Activated T-helper 1 cell treated with anti-CD3 and anti-CD28 coated beads, Interleukin-12 subunit alpha, Interleukin-12 subunit beta, Interleukin-2, Interleukin-4 antibody, amounts not matched to agents 30 ng/mL and 10 ng/mL and 1 ng/mL, durations not matched to agents 14 hours and 24 hours and 36 hours (primary cell): ENCODE measurements at regions not wholly inside any gene's neighbourhood (a gene's known extent, or its start where the extent isn't known, plus 50 kb on each side); places are given as distances from the start of the nearest gene placed in this dataset.
A peak's percentile ranks its signal among the peaks of the same experiment; 100 is the strongest.

Experiments
- DNase-seq: peaks from one replicate; pipeline ENCODE4 v3.0.0; 2021; ENCODE audit warnings: low spot score
- H3K27ac Mint-ChIP-seq: one replicate; pipeline ENCODE4 v1.8.0; 2021; ENCODE audit warnings: mild to moderate bottlenecking, mixed read lengths
- H3K27me3 Mint-ChIP-seq: one replicate; pipeline ENCODE4 v1.8.0; 2022; ENCODE audit warnings: mild to moderate bottlenecking, moderate library complexity, mixed read lengths; ENCODE audit not compliant: insufficient read depth
- H3K36me3 Mint-ChIP-seq: one replicate; pipeline ENCODE4 v1.8.0; 2021; ENCODE audit warnings: low read depth, mixed read lengths
- H3K4me1 Mint-ChIP-seq: one replicate; pipeline ENCODE4 v1.8.0; 2021; ENCODE audit warnings: low read depth, mixed read lengths
- H3K4me3 Mint-ChIP-seq: one replicate; pipeline ENCODE4 v1.8.0; 2021; ENCODE audit warnings: mild to moderate bottlenecking, moderate library complexity, mixed read lengths
- H3K9me3 Mint-ChIP-seq: one replicate; pipeline ENCODE4 v1.8.0; 2021; ENCODE audit warnings: mixed read lengths
- intact Hi-C: fragments of 100-400 bp; cut with micrococcal nuclease; formaldehyde crosslinking; loops from one replicate; pipeline ENCODE4 v1.15.1; 2024

- Mint-ChIP-seq H3K27ac (no peak overlapping the region), H3K4me1 (peaks cover 23% of the 10 kb centered on the region), H3K4me3 (no peak overlapping the region), H3K9me3 (no peaks in the 10 kb centered on the region), H3K27me3 (peaks cover 11% of the 10 kb centered on the region), H3K36me3 (peaks cover 11% of the 10 kb centered on the region)
- intact Hi-C loops: no loop called here
- DNase-seq: no peak
Observed at GRCh38 chr5:54736003-54736797, 218.6 kb downstream of the SNX18 start.

- H3K4me3 Mint-ChIP-seq: no peak overlapping the region
- H3K27ac Mint-ChIP-seq: no peak overlapping the region
- H3K36me3 Mint-ChIP-seq: peaks cover 4% of the 10 kb centered on the region
- H3K4me1 Mint-ChIP-seq: peaks cover 3% of the 10 kb centered on the region
- intact Hi-C loops: no loop called here
- peaks cover 11% of the 10 kb centered on the region for H3K27me3 Mint-ChIP-seq
- no peak for DNase-seq
- H3K9me3 Mint-ChIP-seq: no peaks in the 10 kb centered on the region
Observed at GRCh38 chr5:54733101-54733500, 215.5 kb downstream of the SNX18 start.

- intact Hi-C loops: no loop called here
- H3K4me3 Mint-ChIP-seq: no peak overlapping the region
- DNase-seq: no peak
Observed at GRCh38 chr5:54732108-54732507, 214.5 kb downstream of the SNX18 start.

GRCh38 chr5:54728588-54728915, 211.0 kb downstream of the SNX18 start:
- Mint-ChIP-seq H3K36me3 (peaks cover 7% of the 10 kb centered on the region), H3K4me3 (no peak overlapping the region), H3K27ac (no peak overlapping the region), H3K4me1 (no peaks in the 10 kb centered on the region), H3K27me3 (peaks cover 7% of the 10 kb centered on the region), H3K9me3 (peaks cover 3% of the 10 kb centered on the region)
- intact Hi-C loops: no loop called here
- DNase-seq: no peak

More at GRCh38 chr5:54732108-54732507, 214.5 kb downstream of the SNX18 start:
- Mint-ChIP-seq H3K27me3 (peaks cover 11% of the 10 kb centered on the region), H3K9me3 (no peaks in the 10 kb centered on the region), H3K36me3 (peaks cover 4% of the 10 kb centered on the region), H3K27ac (no peak overlapping the region), H3K4me1 (no peaks in the 10 kb centered on the region)

- H3K27me3 Mint-ChIP-seq: peaks cover 5% of the 10 kb centered on the region
- H3K4me1 Mint-ChIP-seq: no peaks in the 10 kb centered on the region
- intact Hi-C loops: no loop called here
- H3K9me3 Mint-ChIP-seq: peaks cover 8% of the 10 kb centered on the region
- no peak overlapping the region for H3K27ac Mint-ChIP-seq
- H3K4me3 Mint-ChIP-seq: no peak overlapping the region
- peaks cover 5% of the 10 kb centered on the region for H3K36me3 Mint-ChIP-seq
- no peak for DNase-seq
Observed at GRCh38 chr5:54727874-54728587, 210.5 kb downstream of the SNX18 start.

GRCh38 chr5:54725391-54726280, 208.1 kb downstream of the SNX18 start:
- no peak overlapping the region for H3K27ac Mint-ChIP-seq
- H3K27me3 Mint-ChIP-seq: peaks cover 1% of the 10 kb centered on the region

GRCh38 chr5:54722846-54723433, 205.4 kb downstream of the SNX18 start:
- Mint-ChIP-seq H3K27ac (no peak overlapping the region), H3K4me3 (no peak overlapping the region), H3K27me3 (peaks cover 1% of the 10 kb centered on the region), H3K9me3 (peaks cover 14% of the 10 kb centered on the region), H3K36me3 (peaks cover 5% of the 10 kb centered on the region), H3K4me1 (peaks cover 32% of the 10 kb centered on the region)
- intact Hi-C loops: no loop called here
- no peak for DNase-seq

More at GRCh38 chr5:54725391-54726280, 208.1 kb downstream of the SNX18 start:
- H3K4me3 Mint-ChIP-seq: no peak overlapping the region
- peaks cover 10% of the 10 kb centered on the region for H3K9me3 Mint-ChIP-seq
- peaks cover 5% of the 10 kb centered on the region for H3K36me3 Mint-ChIP-seq
- H3K4me1 Mint-ChIP-seq: peaks cover 7% of the 10 kb centered on the region
- DNase-seq: no peak
- intact Hi-C loops: no loop called here

- H3K27me3 Mint-ChIP-seq: peaks cover 1% of the 10 kb centered on the region
- no peak overlapping the region for H3K27ac Mint-ChIP-seq
- intact Hi-C loops: no loop called here
- H3K4me1 Mint-ChIP-seq: peaks cover 41% of the 10 kb centered on the region
- H3K36me3 Mint-ChIP-seq: peaks cover 5% of the 10 kb centered on the region
- peaks cover 15% of the 10 kb centered on the region for H3K9me3 Mint-ChIP-seq
- DNase-seq: no peak
- H3K4me3 Mint-ChIP-seq: no peak overlapping the region
Observed at GRCh38 chr5:54721951-54722654, 204.5 kb downstream of the SNX18 start.

GRCh38 chr5:54721116-54721515, 203.6 kb downstream of the SNX18 start:
- peaks cover 25% of the 10 kb centered on the region for H3K9me3 Mint-ChIP-seq
- H3K4me3 Mint-ChIP-seq: no peak overlapping the region
- DNase-seq: no peak
- H3K27me3 Mint-ChIP-seq: no peaks in the 10 kb centered on the region
- intact Hi-C loops: no loop called here
- peaks cover 2% of the 10 kb centered on the region for H3K36me3 Mint-ChIP-seq
- H3K4me1 Mint-ChIP-seq: peaks cover 46% of the 10 kb centered on the region
- H3K27ac Mint-ChIP-seq: no peak overlapping the region

GRCh38 chr5:54720341-54720740, 202.8 kb downstream of the SNX18 start:
- H3K27me3 Mint-ChIP-seq: no peaks in the 10 kb centered on the region
- intact Hi-C loops: no loop called here
- H3K27ac Mint-ChIP-seq: peak overlapping the region; percentile 80
- H3K4me3 Mint-ChIP-seq: no peak overlapping the region
- peaks cover 46% of the 10 kb centered on the region for H3K4me1 Mint-ChIP-seq
- peaks cover 33% of the 10 kb centered on the region for H3K9me3 Mint-ChIP-seq
- peaks cover 2% of the 10 kb centered on the region for H3K36me3 Mint-ChIP-seq
- no peak for DNase-seq

- peaks cover 40% of the 10 kb centered on the region for H3K9me3 Mint-ChIP-seq
- peak overlapping the region; percentile 80 for H3K27ac Mint-ChIP-seq
- H3K36me3 Mint-ChIP-seq: peaks cover 4% of the 10 kb centered on the region
- intact Hi-C loops: loop anchor here (2.0 to 5.0 kb wide), 4 partner anchors 33 to 318 kb away; no protein-coding TSS in a partner anchor
- peaks cover 46% of the 10 kb centered on the region for H3K4me1 Mint-ChIP-seq
- no peak overlapping the region for H3K4me3 Mint-ChIP-seq
- H3K27me3 Mint-ChIP-seq: no peaks in the 10 kb centered on the region
- DNase-seq: no peak
Observed at GRCh38 chr5:54719384-54720283, 202.1 kb downstream of the SNX18 start.
